Fibroblast of lung (primary cell): ENCODE measurements at regions not wholly inside any gene's neighbourhood (a gene's known extent, or its start where the extent isn't known, plus 50 kb on each side); places are given as distances from the start of the nearest gene placed in this dataset.

Experiments
- CTCF ChIP-seq, 2 donors: IDR thresholded peaks in 1 of 2; conservative IDR thresholded peaks in 1 of 2; 1 replicate in 1 of 2; 2 replicates in 1 of 2; pipeline ENCODE4 v1.5.1; 2011 to 2012; ENCODE audit warnings: low read length in 2 of 2, control low read depth in 1 of 2, inconsistent platforms in 1 of 2, low read depth in 1 of 2, mild to moderate bottlenecking in 1 of 2
- EZH2 ChIP-seq: IDR thresholded peaks from 2 replicates; pipeline ENCODE4 v1.5.1; 2012; ENCODE audit warnings: low read length, control low read depth, mild to moderate bottlenecking; ENCODE audit errors: missing control alignments

DNA sequence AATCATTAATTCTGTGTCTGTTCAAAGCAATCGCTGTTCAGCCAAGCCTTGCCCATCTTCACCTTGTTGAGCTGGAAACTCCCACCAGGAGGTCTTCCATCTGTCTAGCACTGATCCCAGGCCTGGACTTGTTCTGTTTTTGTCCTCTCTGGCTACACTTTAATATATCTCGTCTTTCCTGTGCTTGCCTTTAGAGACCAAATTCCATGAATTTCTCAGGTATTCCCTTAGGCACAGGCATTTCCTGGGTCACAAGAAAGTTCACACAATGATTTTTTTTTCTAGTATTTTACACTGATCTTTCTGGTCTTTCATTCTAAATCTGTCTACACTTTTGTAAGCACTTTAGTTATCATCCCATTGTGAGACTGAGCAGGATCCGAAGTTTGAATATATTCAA is 116.4 kb upstream of the CCND2 start:
- TF ChIP-seq CTCF (conservative IDR thresholded peaks at IDR 0.05 in 1 of 2, IDR thresholded peaks at IDR 0.05 in 1 of 2; ENCODE audit: low read depth in 1 of 2, low read length in 2 of 2) = no peak
- TF ChIP-seq EZH2 = no peak
